HL-60 (cell line): ENCODE measurements at regions not wholly inside any gene's neighbourhood (a gene's known extent, or its start where the extent isn't known, plus 50 kb on each side); places are given as distances from the start of the nearest gene placed in this dataset.

ENCODE experiments used
- GABPA ChIP-seq: IDR thresholded peaks from 2 replicates; pipeline ENCODE4 v1.6.1; 2012; ENCODE audit warnings: low read depth
- POLR2AphosphoS5 ChIP-seq: IDR thresholded peaks from 2 replicates; pipeline ENCODE4 v1.6.1; 2012; ENCODE audit warnings: low read depth
- TF ChIP-seq, protein P1 (sequence below): IDR thresholded peaks from one replicate; pipeline ENCODE4 v1.5.1; 2011; ENCODE audit warnings: low read length, control low read depth, inconsistent platforms; ENCODE audit not compliant: insufficient read depth

DNA sequence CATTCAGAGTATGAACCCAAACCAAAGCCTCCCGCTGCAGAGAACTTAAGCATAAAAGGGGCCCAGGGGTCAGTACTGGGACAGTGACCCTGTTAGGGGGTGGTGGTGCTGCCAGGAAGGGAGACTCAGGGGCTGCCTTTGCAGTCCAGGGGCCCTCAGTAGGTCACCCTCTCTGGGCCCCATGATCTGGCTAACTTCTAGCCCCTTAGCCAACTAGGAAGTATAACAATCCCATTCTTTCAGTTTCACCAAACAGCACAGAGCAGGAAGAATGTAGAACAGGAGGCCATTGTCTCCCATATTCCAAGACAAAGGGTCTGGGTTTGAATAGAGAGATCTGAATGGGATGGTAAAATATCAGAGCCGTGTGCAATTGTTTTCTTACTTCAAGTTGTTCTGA, 378.6 kb upstream of the C16orf82 start:
- no peak for TF ChIP-seq POLR2AphosphoS5
- TF ChIP-seq, protein P1, sequence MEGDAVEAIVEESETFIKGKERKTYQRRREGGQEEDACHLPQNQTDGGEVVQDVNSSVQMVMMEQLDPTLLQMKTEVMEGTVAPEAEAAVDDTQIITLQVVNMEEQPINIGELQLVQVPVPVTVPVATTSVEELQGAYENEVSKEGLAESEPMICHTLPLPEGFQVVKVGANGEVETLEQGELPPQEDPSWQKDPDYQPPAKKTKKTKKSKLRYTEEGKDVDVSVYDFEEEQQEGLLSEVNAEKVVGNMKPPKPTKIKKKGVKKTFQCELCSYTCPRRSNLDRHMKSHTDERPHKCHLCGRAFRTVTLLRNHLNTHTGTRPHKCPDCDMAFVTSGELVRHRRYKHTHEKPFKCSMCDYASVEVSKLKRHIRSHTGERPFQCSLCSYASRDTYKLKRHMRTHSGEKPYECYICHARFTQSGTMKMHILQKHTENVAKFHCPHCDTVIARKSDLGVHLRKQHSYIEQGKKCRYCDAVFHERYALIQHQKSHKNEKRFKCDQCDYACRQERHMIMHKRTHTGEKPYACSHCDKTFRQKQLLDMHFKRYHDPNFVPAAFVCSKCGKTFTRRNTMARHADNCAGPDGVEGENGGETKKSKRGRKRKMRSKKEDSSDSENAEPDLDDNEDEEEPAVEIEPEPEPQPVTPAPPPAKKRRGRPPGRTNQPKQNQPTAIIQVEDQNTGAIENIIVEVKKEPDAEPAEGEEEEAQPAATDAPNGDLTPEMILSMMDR: no peak
- TF ChIP-seq GABPA: no peak
